Stimulated activated CD4-positive, alpha-beta T cell treated with anti-CD3 and anti-CD28 coated beads, Interleukin-4, amount 100 ng/mL, for 1 hour (primary cell): ENCODE measurements at regions not wholly inside any gene's neighbourhood (a gene's known extent, or its start where the extent isn't known, plus 50 kb on each side); places are given as distances from the start of the nearest gene placed in this dataset.
"Not testable (repeated sequence)": the region's sequence is repeated elsewhere in the genome, so short reads cannot be mapped to it uniquely, and the experiment has no call there.

Experiments used
- DNase-seq: peaks from one replicate; pipeline ENCODE4 v3.0.0-alpha.2; 2020

GRCh38 chr3:124140746-124141145 lies 148.8 kb upstream of the ROPN1 start:
- DNase-seq: no peak

- DNase-seq: no peak
These were observed 150.6 kb upstream of the ROPN1 start for GRCh38 chr3:124142389-124142970.

GRCh38 chr3:124143047-124143446 lies 151.1 kb upstream of the ROPN1 start:
- DNase-seq: no peak

- DNase-seq: no peak
These were observed 152.3 kb upstream of the ROPN1 start for GRCh38 chr3:124144035-124144814.

GRCh38 chr3:124147429-124147828 lies 155.5 kb upstream of the ROPN1 start:
- DNase-seq: no peak

GRCh38 chr3:124147946-124148345 lies 156.0 kb upstream of the ROPN1 start:
- DNase-seq: no peak

- no peak for DNase-seq
These were observed 157.2 kb upstream of the ROPN1 start for GRCh38 chr3:124149081-124149480.

GRCh38 chr3:124149771-124150170 lies 157.8 kb upstream of the ROPN1 start:
- DNase-seq: no peak

GRCh38 chr3:124152891-124153290 lies 161.0 kb upstream of the ROPN1 start:
- DNase-seq: not testable (repeated sequence)

GRCh38 chr3:124156866-124157712 lies 165.2 kb upstream of the ROPN1 start:
- no peak for DNase-seq

- no peak for DNase-seq
These were observed 165.8 kb upstream of the ROPN1 start for GRCh38 chr3:124157748-124158147.

- DNase-seq: no peak
These were observed 166.4 kb upstream of the ROPN1 start for GRCh38 chr3:124158168-124158881.

GRCh38 chr3:124161448-124161847 lies 169.5 kb upstream of the ROPN1 start:
- no peak for DNase-seq

GRCh38 chr3:124163689-124164088 lies 171.8 kb upstream of the ROPN1 start:
- no peak for DNase-seq

GRCh38 chr3:124168271-124168670 lies 176.3 kb upstream of the ROPN1 start:
- DNase-seq: no peak

- DNase-seq: no peak
These were observed 180.4 kb upstream of the ROPN1 start for GRCh38 chr3:124172283-124172682.

GRCh38 chr3:124172816-124173215 lies 180.9 kb upstream of the ROPN1 start:
- DNase-seq: no peak

GRCh38 chr3:124174476-124174875 lies 182.6 kb upstream of the ROPN1 start:
- DNase-seq: no peak

- no peak for DNase-seq
These were observed 183.3 kb upstream of the ROPN1 start for GRCh38 chr3:124174910-124175874.

GRCh38 chr3:124177071-124177470 lies 185.1 kb upstream of the ROPN1 start:
- DNase-seq: no peak

- no peak for DNase-seq
These were observed 186.6 kb upstream of the ROPN1 start for GRCh38 chr3:124178531-124178930.

GRCh38 chr3:124200407-124200806 lies 208.5 kb upstream of the ROPN1 start:
- no peak for DNase-seq
